NAMALWA (cell line): ENCODE measurements at regions not wholly inside any gene's neighbourhood (a gene's known extent, or its start where the extent isn't known, plus 50 kb on each side); places are given as distances from the start of the nearest gene placed in this dataset.

Source experiments
- DNase-seq: peaks from one replicate; pipeline ENCODE4 v3.0.0-alpha.2; 2015; ENCODE audit warnings: low spot score

GRCh38 chr2:136572335-136572734 lies 193.0 kb upstream of the THSD7B start:
- DNase-seq = no peak

- DNase-seq = no peak
These were observed 208.1 kb upstream of the THSD7B start for GRCh38 chr2:136557203-136557602.

DNA sequence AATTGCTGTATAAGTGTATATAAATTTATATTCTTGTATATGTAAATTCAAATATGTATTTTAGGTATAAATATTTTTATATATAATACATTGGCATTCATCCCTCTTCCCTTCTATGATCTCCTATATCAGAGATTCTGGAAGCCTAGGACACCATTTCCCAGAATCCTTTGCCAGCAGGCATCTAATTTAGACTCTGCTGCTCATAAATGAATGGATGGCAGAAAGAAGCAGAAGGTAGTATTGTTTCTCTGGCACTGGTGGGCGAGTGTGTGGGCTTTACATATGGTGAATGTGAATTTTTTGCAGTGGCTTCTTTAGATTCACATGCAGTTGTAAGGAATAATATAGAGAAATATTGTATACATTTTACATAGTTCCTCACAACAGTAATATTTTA lies 215.2 kb upstream of the THSD7B start:
- no peak for DNase-seq

DNA sequence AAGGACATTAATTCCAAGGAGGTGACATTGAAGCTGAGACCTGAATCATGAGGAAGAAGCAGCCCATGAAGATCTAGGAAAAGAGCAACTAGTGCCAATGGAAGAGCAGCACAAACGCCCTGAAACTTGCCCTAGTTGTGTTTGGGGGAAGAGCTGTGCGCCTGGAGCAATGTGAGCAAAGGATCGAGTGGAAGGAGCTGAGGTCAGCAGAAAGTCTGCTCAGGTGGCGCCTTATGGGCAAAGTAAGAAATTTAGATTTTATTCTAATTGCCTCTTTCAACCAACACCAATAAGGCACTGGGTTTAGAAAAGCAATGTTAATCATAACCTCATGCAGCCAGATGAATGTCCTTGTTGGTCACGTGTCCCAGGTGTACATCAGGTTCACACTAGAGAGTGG lies 226.0 kb upstream of the THSD7B start:
- no peak for DNase-seq

DNA sequence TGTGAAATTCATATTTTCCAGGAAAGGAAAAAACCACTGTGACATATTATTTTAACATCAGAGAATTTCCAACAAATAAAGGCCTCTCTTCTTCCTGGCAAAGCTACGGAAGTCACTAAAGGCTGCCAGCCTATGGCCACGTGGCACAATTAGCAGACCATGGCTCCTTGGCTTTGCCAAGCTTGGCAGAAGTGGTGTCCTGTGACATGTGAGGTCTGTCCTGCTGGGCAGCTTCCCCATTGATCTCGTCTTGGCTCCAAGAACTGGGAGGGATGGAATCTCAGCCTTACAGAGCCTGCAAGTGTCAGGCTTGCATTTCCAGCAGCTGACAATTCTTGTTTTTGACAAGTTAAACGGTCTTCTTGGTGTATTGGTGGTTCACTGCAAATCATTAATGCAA lies 226.9 kb upstream of the THSD7B start:
- no peak for DNase-seq

DNA sequence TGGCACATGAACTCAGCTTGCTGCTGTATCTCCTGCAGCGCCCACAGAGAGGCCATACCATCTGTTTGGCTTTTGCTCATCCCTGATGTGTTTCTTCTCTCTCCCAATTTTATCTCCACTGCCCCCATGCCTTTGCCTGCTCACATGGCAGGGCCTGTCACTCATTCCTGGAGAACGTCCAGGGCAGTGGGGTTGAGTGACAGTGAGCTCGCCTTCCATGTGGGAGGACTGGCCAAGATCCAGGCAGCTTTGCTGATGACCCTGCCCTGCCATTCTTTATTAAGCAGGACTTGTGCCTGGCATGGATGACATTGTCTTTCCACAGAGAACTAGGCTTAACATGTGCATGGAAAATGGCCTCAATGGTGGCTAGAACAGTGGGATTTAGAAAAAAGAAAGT lies 230.5 kb upstream of the THSD7B start:
- DNase-seq = no peak

GRCh38 chr2:136532171-136532570 lies 233.2 kb upstream of the THSD7B start:
- DNase-seq = no peak

- DNase-seq = no peak
These were observed 233.6 kb upstream of the THSD7B start for GRCh38 chr2:136531731-136532130.

DNA sequence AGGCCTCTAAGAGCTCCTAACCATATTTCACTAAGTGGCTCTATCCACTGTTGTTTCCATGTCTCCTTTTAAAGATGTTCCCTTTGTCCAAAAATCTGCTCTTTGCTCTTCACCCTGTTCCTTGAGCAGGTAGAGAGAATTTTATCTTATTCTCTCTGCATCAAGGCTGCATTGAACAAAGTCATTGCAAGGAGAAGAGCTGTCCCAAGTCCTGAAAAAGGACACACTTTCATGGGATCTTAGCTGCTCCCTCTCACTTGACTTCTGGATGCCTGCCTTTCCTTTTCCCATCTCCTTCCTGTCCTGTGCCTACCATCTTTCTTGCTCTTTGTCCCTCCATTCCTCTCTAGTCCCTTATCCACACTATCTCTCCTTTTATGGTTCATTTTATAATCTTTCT lies 235.2 kb upstream of the THSD7B start:
- no peak for DNase-seq

DNA sequence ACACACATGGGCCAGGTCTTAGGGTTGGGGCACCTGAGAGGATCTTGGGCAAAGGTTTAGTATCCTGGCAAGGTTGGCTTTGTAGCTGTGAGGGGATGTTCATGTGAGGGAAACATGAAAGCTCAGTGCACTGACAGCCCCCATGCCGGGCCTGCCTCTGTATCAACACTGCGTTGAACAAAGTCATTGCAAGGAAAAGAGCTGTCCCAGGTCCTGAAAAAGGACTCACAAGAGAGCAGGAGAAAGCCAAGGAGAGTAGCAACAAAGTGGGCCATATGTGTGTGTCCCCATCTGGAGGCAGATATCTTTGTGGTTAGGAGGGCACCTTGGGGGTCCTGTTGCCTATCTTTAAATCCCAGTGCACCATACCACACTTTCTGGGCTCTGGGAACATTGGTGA lies 237.8 kb upstream of the THSD7B start:
- DNase-seq = peak; percentile 40

GRCh38 chr2:136522724-136523123 lies 242.6 kb upstream of the THSD7B start:
- DNase-seq = no peak

DNA sequence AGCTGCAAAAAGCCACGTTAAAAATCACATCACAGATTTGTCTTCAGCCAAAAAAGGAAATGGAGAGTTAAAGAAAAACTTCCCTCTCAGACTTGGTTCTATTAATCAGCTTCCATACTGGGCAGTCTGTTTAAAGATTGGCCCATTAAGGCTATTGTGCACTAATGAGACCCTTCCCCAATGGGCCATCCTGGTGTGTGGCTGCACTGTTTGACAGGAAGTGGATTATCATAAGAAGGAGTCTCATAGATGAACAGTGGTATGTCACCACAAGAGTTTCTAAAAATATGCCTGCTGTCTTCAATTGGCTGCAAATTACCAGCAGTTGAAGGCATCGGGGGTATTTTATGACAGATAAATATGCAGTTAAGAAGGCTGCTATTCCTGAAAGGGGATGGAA lies 247.6 kb upstream of the THSD7B start:
- no peak for DNase-seq

- DNase-seq = no peak
These were observed 255.1 kb upstream of the THSD7B start for GRCh38 chr2:136510244-136510643.

DNA sequence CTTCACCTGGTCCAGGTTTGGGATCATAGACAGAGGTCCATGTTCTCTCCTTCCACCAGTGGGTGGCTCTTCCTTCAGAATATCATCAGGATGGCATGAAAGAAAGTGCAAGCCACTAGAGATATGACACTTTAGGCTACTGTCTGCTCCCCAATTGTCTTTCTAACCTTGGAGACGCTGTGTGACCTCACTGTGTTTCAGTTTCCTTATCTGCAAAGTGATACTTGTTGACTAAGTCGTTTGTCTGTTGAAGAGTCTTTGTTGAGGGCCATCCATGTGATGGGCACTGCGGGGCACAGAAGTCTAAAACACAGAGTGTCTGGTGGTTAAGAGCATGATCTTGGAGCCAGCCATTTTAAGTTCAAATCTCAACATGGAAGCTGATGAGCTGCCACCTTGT lies 259.9 kb upstream of the THSD7B start:
- no peak for DNase-seq

DNA sequence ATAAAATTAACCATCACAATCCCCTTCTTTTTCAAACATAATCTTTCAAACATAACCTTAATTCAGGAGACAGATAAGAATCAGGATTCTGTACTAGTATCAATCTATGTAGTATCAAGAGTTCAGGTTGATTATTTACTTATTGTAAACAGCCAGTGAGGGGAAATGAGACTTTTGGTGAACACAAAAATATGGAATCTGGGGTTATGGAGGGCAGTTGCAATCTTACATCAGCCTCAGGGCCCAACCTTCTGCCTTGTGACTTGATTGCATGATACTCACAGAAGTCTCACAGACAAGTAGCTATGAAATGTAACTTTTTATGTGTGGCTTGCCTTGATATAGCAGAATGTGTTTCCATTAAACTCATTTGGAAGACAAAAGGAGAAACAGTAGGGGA lies 262.7 kb upstream of the THSD7B start:
- no peak for DNase-seq

- DNase-seq = no peak
These were observed 267.6 kb upstream of the THSD7B start for GRCh38 chr2:136497709-136498108.

DNA sequence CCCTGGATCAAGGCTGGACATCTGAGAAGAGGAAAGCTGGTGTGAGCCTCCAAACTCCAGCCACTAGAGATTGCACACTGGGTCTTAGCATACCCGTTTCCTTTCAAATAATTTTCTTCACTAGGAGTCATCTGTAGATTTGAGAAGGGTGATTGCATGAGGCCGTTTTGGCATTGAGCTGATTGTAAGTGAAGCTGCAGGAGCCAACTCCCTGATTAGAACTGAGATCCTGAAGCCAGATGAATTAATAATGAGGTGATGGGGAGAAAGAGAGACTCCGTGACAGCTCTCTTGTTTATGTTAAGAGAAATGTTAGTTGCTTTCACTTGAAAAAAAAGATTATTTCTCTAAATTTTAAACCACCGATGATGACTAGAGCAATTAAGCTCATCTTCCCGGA lies 268.4 kb upstream of the THSD7B start:
- no peak for DNase-seq

- DNase-seq = peak; percentile 13
These were observed 269.7 kb upstream of the THSD7B start for GRCh38 chr2:136495636-136496035.

- peak; percentile 13 for DNase-seq
These were observed 272.4 kb upstream of the THSD7B start for GRCh38 chr2:136492901-136493300.

DNA sequence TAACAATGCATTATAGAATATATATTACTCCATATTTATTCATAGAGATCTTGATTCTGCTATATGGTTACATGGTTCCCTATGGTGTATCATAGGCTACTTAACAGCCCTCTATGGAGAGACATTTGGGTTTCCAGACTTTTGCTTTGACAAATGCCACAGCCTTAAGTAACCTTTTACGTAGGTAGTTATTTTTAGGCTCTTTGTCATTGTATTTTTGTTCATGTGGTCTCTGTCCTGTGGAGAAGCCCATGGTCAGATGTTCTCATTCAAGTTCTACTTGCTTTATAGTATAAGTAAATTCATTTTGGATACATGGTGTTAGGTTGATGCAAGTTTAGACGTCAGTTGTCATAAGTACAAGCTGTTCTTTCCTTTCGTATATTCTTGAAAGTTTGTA lies 275.2 kb upstream of the THSD7B start:
- DNase-seq = no peak

- DNase-seq = no peak
These were observed 277.9 kb upstream of the THSD7B start for GRCh38 chr2:136487421-136487820.

DNA sequence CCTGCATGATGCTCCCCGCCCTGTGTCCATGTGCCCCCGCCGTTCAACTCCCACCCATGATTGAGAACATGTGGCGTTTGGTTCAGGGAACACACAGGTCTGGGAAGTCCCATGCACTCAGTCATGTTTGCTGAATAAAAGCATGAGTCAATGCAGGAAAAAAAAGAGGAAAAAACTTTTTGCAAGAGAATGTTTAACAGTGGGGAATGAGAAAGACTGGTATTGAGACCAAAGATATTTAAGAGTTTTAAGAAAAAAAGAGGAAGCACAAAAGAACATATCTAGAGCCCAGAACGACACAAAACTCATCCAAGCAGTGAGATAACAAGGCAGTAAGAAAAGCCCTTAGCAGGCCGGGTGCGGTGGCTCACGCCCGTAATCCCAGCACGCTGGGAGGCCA lies 279.2 kb upstream of the THSD7B start:
- DNase-seq = no peak

DNA sequence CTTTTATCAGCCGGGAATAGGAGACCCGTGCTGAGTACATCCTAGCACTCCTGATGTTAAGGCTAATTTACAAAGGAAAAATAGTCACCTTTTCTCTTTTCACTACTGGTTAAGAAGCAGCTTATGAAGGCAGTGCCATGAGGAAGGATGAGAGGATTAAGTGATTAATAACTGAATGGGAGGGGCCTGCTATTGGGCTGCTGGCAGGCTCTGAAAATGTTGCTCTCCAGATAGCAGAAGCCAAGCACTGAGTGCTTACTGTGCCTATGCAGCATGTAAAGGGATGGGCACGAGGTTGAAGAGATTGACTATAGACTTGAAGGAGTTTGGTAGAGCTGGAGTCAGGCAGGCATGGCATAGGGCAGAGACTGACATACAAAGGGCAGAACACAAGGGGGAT lies 282.4 kb upstream of the THSD7B start:
- DNase-seq = no peak

GRCh38 chr2:136482006-136482405 lies 283.3 kb upstream of the THSD7B start:
- DNase-seq = no peak

- no peak for DNase-seq
These were observed 285.6 kb upstream of the THSD7B start for GRCh38 chr2:136479696-136480095.
